OCI-LY7 (cell line): ENCODE measurements at regions not wholly inside any gene's neighbourhood (a gene's known extent, or its start where the extent isn't known, plus 50 kb on each side); places are given as distances from the start of the nearest gene placed in this dataset.
"Not testable (repeated sequence)": the region's sequence is repeated elsewhere in the genome, so short reads cannot be mapped to it uniquely, and the experiment has no call there.

Source experiments
- BruUV-seq: library from RNA; stranded (reverse); fragments of 400-500 nt; replicated peaks from 2 replicates; lab custom pipeline; 2021; lab: Mats Ljungman, UMichigan
- CTCF ChIA-PET: fragments of 300-600 bp; sonication (Branson Sonifier 250); formaldehyde crosslinking; loops from one replicate; lab custom pipeline; 2022; ENCODE audit warnings: antibody characterized with exemption; ENCODE audit not compliant: unreplicated experiment; lab: Charles Lee
- POLR2A ChIA-PET: fragments of 300-600 bp; sonication (Branson Sonifier 250); formaldehyde crosslinking; loops from one replicate; lab custom pipeline; 2022; ENCODE audit warnings: antibody characterized with exemption; lab: Charles Lee
- DNase-seq: peaks from one replicate; pipeline ENCODE4 v3.0.0-alpha.2; 2015; ENCODE audit warnings: low spot score
- H2AFZ ChIP-seq: fragments of 200-600 bp; sonication (generic), shearing (Covaris generic); 2 replicates; pipeline ENCODE4 v1.6.1; 2014; ENCODE audit warnings: mild to moderate bottlenecking, antibody characterized with exemption, low read length, moderate library complexity
- H3K27ac ChIP-seq: fragments of 200-600 bp; sonication (generic); 2 replicates; pipeline ENCODE4 v1.5.1; 2014; ENCODE audit warnings: mixed run types, low read depth, mild to moderate bottlenecking, moderate library complexity, low read length, inconsistent platforms; ENCODE audit not compliant: poor library complexity, severe bottlenecking
- H3K36me3 ChIP-seq: fragments of 200-600 bp; sonication (generic); 2 replicates; pipeline ENCODE4 v1.6.1; 2014; ENCODE audit warnings: mild to moderate bottlenecking, antibody characterized with exemption, low read length, moderate library complexity, mixed read lengths; ENCODE audit not compliant: insufficient read depth
- H3K4me1 ChIP-seq: fragments of 200-600 bp; sonication (generic); 2 replicates; pipeline ENCODE4 v1.5.1; 2014; ENCODE audit warnings: mild to moderate bottlenecking, low read length; ENCODE audit not compliant: insufficient read depth, poor library complexity, severe bottlenecking
- H3K4me2 ChIP-seq: fragments of 200-600 bp; sonication (generic); 2 replicates; pipeline ENCODE4 v1.6.1; 2014; ENCODE audit warnings: mild to moderate bottlenecking, low read length
- H3K4me3 ChIP-seq: fragments of 200-600 bp; sonication (generic); 2 replicates; pipeline ENCODE4 v1.5.1; 2014; ENCODE audit warnings: mild to moderate bottlenecking, low read depth, low read length; ENCODE audit not compliant: poor library complexity, severe bottlenecking
- H3K79me2 ChIP-seq: fragments of 200-600 bp; sonication (generic); 2 replicates; pipeline ENCODE4 v1.6.1; 2016; ENCODE audit warnings: low read depth, mild to moderate bottlenecking, low read length, moderate library complexity, mixed read lengths; ENCODE audit not compliant: insufficient read depth
- H3K9me2 ChIP-seq: fragments of 200-600 bp; sonication (generic); 2 replicates; pipeline ENCODE4 v1.6.1; 2016; ENCODE audit warnings: mild to moderate bottlenecking, low read length, mixed read lengths; ENCODE audit not compliant: insufficient read depth
- H3K9me3 ChIP-seq: fragments of 200-600 bp; sonication (generic); 2 replicates; pipeline ENCODE4 v1.6.1; 2014; ENCODE audit warnings: mild to moderate bottlenecking, mixed run types, low read length, mixed read lengths
- H4K20me1 ChIP-seq: fragments of 200-600 bp; sonication (generic); 2 replicates; pipeline ENCODE4 v1.6.1; 2014; ENCODE audit warnings: mild to moderate bottlenecking, antibody characterized with exemption, low read length, moderate library complexity, mixed read lengths; ENCODE audit not compliant: insufficient read depth
- EZH2phosphoT487 ChIP-seq: fragments of 200-600 bp; sonication (generic); IDR thresholded peaks from 2 replicates; pipeline ENCODE4 v1.6.1; 2018; ENCODE audit warnings: low read depth, borderline replicate concordance, mild to moderate bottlenecking, mixed run types, antibody characterized with exemption, low read length, moderate library complexity, mixed read lengths
- intact Hi-C: fragments of 100-400 bp; cut with micrococcal nuclease; formaldehyde crosslinking; loops from one replicate; pipeline ENCODE4 v1.10.0; 2022; ENCODE audit not compliant: unreplicated experiment
- TF ChIP-seq, protein P1 (sequence below): fragments of 200-600 bp; sonication (generic); conservative IDR thresholded peaks from 2 replicates; pipeline ENCODE4 v1.5.1; 2014; ENCODE audit warnings: mild to moderate bottlenecking, antibody characterized with exemption, low read length, moderate library complexity, mixed read lengths

GRCh38 chr3:35295906-35296305, 343.4 kb upstream of the ARPP21 start:
- no peak for DNase-seq
- Histone ChIP-seq H3K36me3 (no peaks in the 10 kb centered on the region), H3K4me3 (no peak overlapping the region), H3K9me2 (no peaks in the 10 kb centered on the region), H3K4me1 (no peaks in the 10 kb centered on the region), H3K27ac (no peak overlapping the region), H3K9me3 (no peaks in the 10 kb centered on the region), H4K20me1 (no peaks in the 10 kb centered on the region), H3K79me2 (no peaks in the 10 kb centered on the region), H2AFZ (no peak overlapping the region), H3K4me2 (no peak overlapping the region)
- ChIA-PET POLR2A (no interaction called here), CTCF (no interaction called here)
- TF ChIP-seq, protein P1, sequence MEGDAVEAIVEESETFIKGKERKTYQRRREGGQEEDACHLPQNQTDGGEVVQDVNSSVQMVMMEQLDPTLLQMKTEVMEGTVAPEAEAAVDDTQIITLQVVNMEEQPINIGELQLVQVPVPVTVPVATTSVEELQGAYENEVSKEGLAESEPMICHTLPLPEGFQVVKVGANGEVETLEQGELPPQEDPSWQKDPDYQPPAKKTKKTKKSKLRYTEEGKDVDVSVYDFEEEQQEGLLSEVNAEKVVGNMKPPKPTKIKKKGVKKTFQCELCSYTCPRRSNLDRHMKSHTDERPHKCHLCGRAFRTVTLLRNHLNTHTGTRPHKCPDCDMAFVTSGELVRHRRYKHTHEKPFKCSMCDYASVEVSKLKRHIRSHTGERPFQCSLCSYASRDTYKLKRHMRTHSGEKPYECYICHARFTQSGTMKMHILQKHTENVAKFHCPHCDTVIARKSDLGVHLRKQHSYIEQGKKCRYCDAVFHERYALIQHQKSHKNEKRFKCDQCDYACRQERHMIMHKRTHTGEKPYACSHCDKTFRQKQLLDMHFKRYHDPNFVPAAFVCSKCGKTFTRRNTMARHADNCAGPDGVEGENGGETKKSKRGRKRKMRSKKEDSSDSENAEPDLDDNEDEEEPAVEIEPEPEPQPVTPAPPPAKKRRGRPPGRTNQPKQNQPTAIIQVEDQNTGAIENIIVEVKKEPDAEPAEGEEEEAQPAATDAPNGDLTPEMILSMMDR, result no peak
- no peak for TF ChIP-seq EZH2phosphoT487
- intact Hi-C loops, result no loop called here
- no TSS peak for BruUV-seq

- Histone ChIP-seq H3K4me2 (no peak overlapping the region), H4K20me1 (no peaks in the 10 kb centered on the region), H3K36me3 (no peaks in the 10 kb centered on the region), H3K4me1 (no peaks in the 10 kb centered on the region), H3K79me2 (no peaks in the 10 kb centered on the region), H3K9me3 (no peaks in the 10 kb centered on the region), H3K27ac (no peak overlapping the region), H2AFZ (no peak overlapping the region), H3K4me3 (no peak overlapping the region), H3K9me2 (no peaks in the 10 kb centered on the region)
- BruUV-seq, result no TSS peak
- DNase-seq, result no peak
- intact Hi-C loops, result no loop called here
- no peak for TF ChIP-seq EZH2phosphoT487
- TF ChIP-seq, protein P1, result no peak
- ChIA-PET CTCF (no interaction called here), POLR2A (no interaction called here)
Measured at GRCh38 chr3:35296533-35296932, 342.8 kb upstream of the ARPP21 start.

DNA sequence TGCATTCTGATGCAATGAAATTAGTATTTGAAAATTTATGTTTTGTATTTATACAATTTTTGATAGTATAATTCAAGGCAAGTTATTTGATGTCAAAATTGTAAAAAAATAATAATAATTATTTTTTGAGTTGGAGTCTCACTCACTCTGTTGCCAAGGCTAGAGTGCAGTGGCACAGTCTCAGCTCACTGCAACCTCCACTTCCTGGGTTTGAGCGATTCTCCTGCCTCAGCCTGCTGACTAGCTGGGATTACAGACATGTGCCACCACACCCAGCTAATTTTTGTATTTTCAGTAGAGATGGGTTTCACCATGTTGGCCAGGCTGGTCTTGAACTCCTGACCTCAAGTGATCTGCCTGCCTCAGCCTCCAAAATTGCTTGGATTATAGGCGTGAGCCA, 342.4 kb upstream of the ARPP21 start:
- H3K27ac ChIP-seq, H3K79me2 ChIP-seq, H3K9me2 ChIP-seq, H3K4me2 ChIP-seq, H4K20me1 ChIP-seq, CTCF ChIA-PET, H2AFZ ChIP-seq, H3K36me3 ChIP-seq, intact Hi-C loops, DNase-seq, H3K4me1 ChIP-seq, H3K9me3 ChIP-seq, BruUV-seq, H3K4me3 ChIP-seq, POLR2A ChIA-PET: not testable (repeated sequence)
